ENCODE measurements at regions not wholly inside any gene's neighbourhood (a gene's known extent, or its start where the extent isn't known, plus 50 kb on each side); places are given as distances from the start of the nearest gene placed in this dataset.

DNA sequence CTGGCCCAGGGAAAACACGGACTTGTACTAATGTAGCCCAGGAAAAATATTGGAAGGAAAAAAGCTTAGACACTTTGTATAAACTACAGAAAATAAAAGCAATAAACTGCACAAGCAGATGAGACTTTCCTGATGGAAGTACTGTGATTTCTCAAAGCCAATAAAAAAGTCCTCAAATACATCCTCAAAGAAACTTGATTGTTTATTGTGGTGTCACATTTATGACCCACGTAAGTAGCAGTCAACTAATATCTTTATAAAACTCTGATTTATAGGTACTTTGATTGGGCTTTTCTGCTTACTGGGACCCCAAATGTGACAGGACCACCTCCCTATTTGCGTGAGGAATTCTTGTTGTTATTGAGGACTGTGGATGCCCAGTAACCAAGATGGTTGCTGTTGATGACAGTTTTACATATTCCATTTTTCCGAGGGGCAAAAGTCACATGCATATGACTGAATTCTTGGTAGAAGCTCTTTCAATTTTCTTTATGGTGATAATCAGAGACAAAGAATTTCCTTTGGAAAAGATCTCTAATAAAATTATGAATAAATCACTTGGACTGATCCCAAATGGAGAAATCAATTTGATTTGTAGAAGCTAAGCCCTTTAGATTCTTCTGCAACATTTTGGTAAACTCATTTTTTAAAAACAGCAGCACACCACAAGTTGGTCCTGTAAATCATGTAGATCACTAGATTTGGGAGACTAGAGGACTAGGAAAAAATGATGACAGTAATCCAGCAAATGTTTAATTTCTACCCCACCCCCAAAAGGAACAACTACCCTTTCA, 159.0 kb upstream of the TSC22D2 start:
- DNase-seq (ENCODE audit: low read depth, low spot score) (no peak), FAIRE-seq (no peak)
- Histone ChIP-seq H3K36me3 (ENCODE audit: control insufficient read depth in 2 of 2, extremely low read depth in 1 of 2, insufficient read depth in 2 of 2, low read length in 2 of 2) (no peaks in the 10 kb centered on the region), H3K27ac (ENCODE audit: control insufficient read depth, insufficient read depth, low read length) (no peak overlapping the region), H3K27me3 (ENCODE audit: control insufficient read depth, extremely low read depth, insufficient read depth, low read length) (no peaks in the 10 kb centered on the region), H3K9ac (ENCODE audit: control insufficient read depth, extremely low read depth, insufficient read depth, low read length) (no peak overlapping the region), H3K79me2 (ENCODE audit: control insufficient read depth, insufficient read depth, low read length) (no peaks in the 10 kb centered on the region), H3K4me1 (ENCODE audit: control insufficient read depth, extremely low read depth, insufficient read depth, low read length) (peaks cover 7% of the 10 kb centered on the region), H2AFZ (ENCODE audit: control insufficient read depth, low read length) (no peak overlapping the region), H4K20me1 (ENCODE audit: control insufficient read depth, extremely low read depth, insufficient read depth, low read length) (no peaks in the 10 kb centered on the region), H3K9me1 (ENCODE audit: control insufficient read depth, extremely low read depth, insufficient read depth, low read length) (no peaks in the 10 kb centered on the region), H3K4me3 (ENCODE audit: control insufficient read depth in 2 of 3, extremely low read depth in 1 of 3, insufficient read depth in 2 of 3, low read depth in 1 of 3, low read length in 3 of 3) (no peak overlapping the region), H3K4me2 (ENCODE audit: control insufficient read depth, extremely low read depth, insufficient read depth, low read depth, low read length) (no peak overlapping the region), H3K9me3 (ENCODE audit: control insufficient read depth, low read depth, low read length) (no peaks in the 10 kb centered on the region)
- dilution Hi-C loops (cut with MboI; ENCODE audit: extremely low pct_ligation_motif_present, low sequenced_read_pairs), result loop anchor here (25.0 kb wide), 1 partner anchor 163 kb away; the partner anchor contains the start of gene TSC22D2
- TF ChIP-seq EZH2 (IDR thresholded peaks at IDR 0.05; ENCODE audit: low read length) (no peak), CTCF (optimal IDR thresholded peaks at IDR 0.05 in 1 of 3, IDR thresholded peaks at IDR 0.05 in 1 of 3, conservative IDR thresholded peaks at IDR 0.05 in 1 of 3; ENCODE audit: extremely low read depth in 1 of 3, insufficient read depth in 2 of 3, low read length in 3 of 3) (no peak)

DNA sequence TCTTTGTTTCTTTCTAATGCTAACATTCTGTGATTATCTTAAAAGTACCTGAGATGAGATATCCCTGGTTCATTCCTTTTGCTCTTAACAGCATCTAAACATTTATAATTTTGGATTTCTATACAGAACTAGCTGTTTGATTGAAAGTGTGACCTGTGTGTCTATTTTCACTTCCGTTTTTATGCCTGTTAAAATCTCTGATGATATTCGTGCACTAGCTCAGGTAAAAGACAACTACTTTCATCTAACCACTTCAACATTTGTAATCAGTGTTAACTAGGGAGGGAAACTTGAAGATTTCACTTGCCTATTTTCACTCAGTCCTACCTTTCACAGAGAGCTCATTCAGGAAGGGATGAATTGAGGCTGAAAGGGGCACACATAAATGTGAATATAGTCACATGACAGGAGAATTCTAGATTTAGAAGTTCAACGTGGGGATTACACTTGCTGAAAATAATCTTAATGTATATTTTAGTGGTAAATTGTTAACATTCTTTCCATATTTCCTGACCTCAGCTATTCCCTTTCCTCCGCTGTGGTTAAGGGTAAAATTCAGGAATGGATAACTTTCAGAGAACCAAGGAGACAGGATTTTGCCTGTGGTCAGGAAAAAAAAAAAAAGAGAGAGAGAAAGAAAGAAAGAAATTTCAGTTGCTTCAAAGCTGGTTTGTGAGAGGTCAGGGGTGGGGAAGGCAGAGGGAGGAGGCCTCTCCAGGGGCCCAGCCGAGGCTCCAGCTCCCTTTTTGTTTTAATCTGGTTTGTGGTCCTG, 159.8 kb upstream of the TSC22D2 start:
- FAIRE-seq, result no peak
- peak overlapping the region; percentile 41 for H2AFZ ChIP-seq (ENCODE audit: control insufficient read depth, low read length)

More for the DNA sequence above, 159.8 kb upstream of the TSC22D2 start:
- Histone ChIP-seq H3K4me2 (ENCODE audit: control insufficient read depth, extremely low read depth, insufficient read depth, low read depth, low read length) (peak overlapping the region; percentile 27), H3K36me3 (ENCODE audit: control insufficient read depth in 2 of 2, extremely low read depth in 1 of 2, insufficient read depth in 2 of 2, low read length in 2 of 2) (no peaks in the 10 kb centered on the region), H4K20me1 (ENCODE audit: control insufficient read depth, extremely low read depth, insufficient read depth, low read length) (no peaks in the 10 kb centered on the region), H3K9me1 (ENCODE audit: control insufficient read depth, extremely low read depth, insufficient read depth, low read length) (no peaks in the 10 kb centered on the region), H3K27ac (ENCODE audit: control insufficient read depth, insufficient read depth, low read length) (no peak overlapping the region), H3K4me3 (ENCODE audit: control insufficient read depth in 2 of 3, extremely low read depth in 1 of 3, insufficient read depth in 2 of 3, low read depth in 1 of 3, low read length in 3 of 3) (no peak overlapping the region), H3K4me1 (ENCODE audit: control insufficient read depth, extremely low read depth, insufficient read depth, low read length) (peaks cover 7% of the 10 kb centered on the region), H3K9ac (ENCODE audit: control insufficient read depth, extremely low read depth, insufficient read depth, low read length) (no peak overlapping the region), H3K9me3 (ENCODE audit: control insufficient read depth, low read depth, low read length) (no peaks in the 10 kb centered on the region), H3K27me3 (ENCODE audit: control insufficient read depth, extremely low read depth, insufficient read depth, low read length) (no peaks in the 10 kb centered on the region), H3K79me2 (ENCODE audit: control insufficient read depth, insufficient read depth, low read length) (no peaks in the 10 kb centered on the region)
- dilution Hi-C loops (cut with MboI; ENCODE audit: extremely low pct_ligation_motif_present, low sequenced_read_pairs), result loop anchor here (25.0 kb wide), 1 partner anchor 164 kb away; the partner anchor contains the start of gene TSC22D2
- no peak for TF ChIP-seq EZH2 (IDR thresholded peaks at IDR 0.05; ENCODE audit: low read length)
- TF ChIP-seq CTCF (optimal IDR thresholded peaks at IDR 0.05 in 1 of 3, IDR thresholded peaks at IDR 0.05 in 1 of 3, conservative IDR thresholded peaks at IDR 0.05 in 1 of 3; ENCODE audit: extremely low read depth in 1 of 3, insufficient read depth in 2 of 3, low read length in 3 of 3), result no peak
- no peak for DNase-seq (ENCODE audit: low read depth, low spot score)
